NCI-H1694 (cell line): ENCODE measurements at regions not wholly inside any gene's neighbourhood (a gene's known extent, or its start where the extent isn't known, plus 50 kb on each side); places are given as distances from the start of the nearest gene placed in this dataset.
"Not testable (repeated sequence)": the region's sequence is repeated elsewhere in the genome, so short reads cannot be mapped to it uniquely, and the experiment has no call there.

Source experiments
- DNase-seq: peaks from one replicate; lab custom pipeline; 2025; lab: John Stamatoyannopoulos, UW

GRCh38 chr5:23977997-23978396 is 470.6 kb downstream of the PRDM9 start:
- no peak for DNase-seq

GRCh38 chr5:23991406-23991805 is 484.0 kb downstream of the PRDM9 start:
- DNase-seq: no peak

GRCh38 chr5:23994581-23995370 is 487.4 kb downstream of the PRDM9 start:
- peak; percentile 47 for DNase-seq

GRCh38 chr5:23996525-23996924 is 489.1 kb downstream of the PRDM9 start:
- no peak for DNase-seq

GRCh38 chr5:24005384-24005783 is 498.0 kb downstream of the PRDM9 start:
- no peak for DNase-seq

- not testable (repeated sequence) for DNase-seq
These were observed 510.3 kb downstream of the PRDM9 start for GRCh38 chr5:24017710-24018109.

GRCh38 chr5:24026288-24026687 is 518.9 kb downstream of the PRDM9 start:
- no peak for DNase-seq

GRCh38 chr5:24042688-24043087 is 535.3 kb downstream of the PRDM9 start:
- no peak for DNase-seq

- no peak for DNase-seq
These were observed 537.6 kb downstream of the PRDM9 start for GRCh38 chr5:24045046-24045445.

- DNase-seq: no peak
These were observed 546.3 kb downstream of the PRDM9 start for GRCh38 chr5:24053737-24054136.

GRCh38 chr5:24059006-24059405 is 551.6 kb downstream of the PRDM9 start:
- no peak for DNase-seq

- DNase-seq: no peak
These were observed 552.3 kb downstream of the PRDM9 start for GRCh38 chr5:24059716-24060115.

GRCh38 chr5:24065779-24066178 is 558.4 kb downstream of the PRDM9 start:
- DNase-seq: no peak

- no peak for DNase-seq
These were observed 559.8 kb downstream of the PRDM9 start for GRCh38 chr5:24067208-24067607.

GRCh38 chr5:24068524-24068923 is 561.1 kb downstream of the PRDM9 start:
- DNase-seq: no peak

GRCh38 chr5:24073107-24073506 is 565.7 kb downstream of the PRDM9 start:
- no peak for DNase-seq

GRCh38 chr5:24080046-24080445 is 564.7 kb downstream of the CDH10 start:
- peak; percentile 99 for DNase-seq

GRCh38 chr5:24094081-24094679 is 550.6 kb downstream of the CDH10 start:
- DNase-seq: no peak

GRCh38 chr5:24102010-24102409 is 542.8 kb downstream of the CDH10 start:
- DNase-seq: no peak

- DNase-seq: no peak
These were observed 541.2 kb downstream of the CDH10 start for GRCh38 chr5:24103451-24104023.

- DNase-seq: peak; percentile 81
These were observed 534.7 kb downstream of the CDH10 start for GRCh38 chr5:24110004-24110615.

- no peak for DNase-seq
These were observed 532.4 kb downstream of the CDH10 start for GRCh38 chr5:24112420-24112819.

GRCh38 chr5:24118351-24118750 is 526.4 kb downstream of the CDH10 start:
- no peak for DNase-seq
